H9 (cell line): ENCODE measurements at regions not wholly inside any gene's neighbourhood (a gene's known extent, or its start where the extent isn't known, plus 50 kb on each side); places are given as distances from the start of the nearest gene placed in this dataset.

Experiments used
- DNase-seq: peaks from one replicate; pipeline ENCODE4 v3.0.0-alpha.2; 2017
- H2AFZ ChIP-seq: one replicate; pipeline ENCODE4 v1.6.1; 2013; ENCODE audit warnings: mild to moderate bottlenecking, low read length, control low read depth, moderate library complexity
- H2AK5ac ChIP-seq: 2 replicates; pipeline ENCODE4 v1.6.1; 2013; ENCODE audit warnings: low read length, control low read depth, mixed read lengths; ENCODE audit not compliant: insufficient read length
- H2BK120ac ChIP-seq: one replicate; pipeline ENCODE4 v1.6.1; 2013; ENCODE audit warnings: low read depth, mild to moderate bottlenecking, low read length, control low read depth, inconsistent platforms; ENCODE audit not compliant: poor library complexity, severe bottlenecking
- H2BK12ac ChIP-seq: 2 replicates; pipeline ENCODE4 v1.6.1; 2013; ENCODE audit warnings: low read length, control low read depth, mixed read lengths, low read depth; ENCODE audit not compliant: insufficient read length
- H2BK15ac ChIP-seq: 2 replicates; pipeline ENCODE4 v1.6.1; 2013; ENCODE audit warnings: low read depth, low read length, control low read depth
- H2BK20ac ChIP-seq: one replicate; pipeline ENCODE4 v1.6.1; 2013; ENCODE audit warnings: low read depth, mild to moderate bottlenecking, low read length, control low read depth, inconsistent platforms; ENCODE audit not compliant: poor library complexity, severe bottlenecking
- H2BK5ac ChIP-seq: 2 replicates; pipeline ENCODE4 v1.6.1; 2013; ENCODE audit warnings: low read length, control low read depth, mixed read lengths; ENCODE audit not compliant: insufficient read length
- H3K14ac ChIP-seq: 2 replicates; pipeline ENCODE4 v1.6.1; 2013; ENCODE audit warnings: low read length, control low read depth; ENCODE audit not compliant: insufficient read depth
- H3K18ac ChIP-seq: 2 replicates; pipeline ENCODE4 v1.6.1; 2013; ENCODE audit warnings: low read depth, mild to moderate bottlenecking, mixed read lengths, low read length, control low read depth; ENCODE audit not compliant: insufficient read length
- H3K23ac ChIP-seq: 2 replicates; pipeline ENCODE4 v1.6.1; 2013; ENCODE audit warnings: low read length, control low read depth, mixed read lengths, low read depth; ENCODE audit not compliant: insufficient read length
- H3K23me2 ChIP-seq: 2 replicates; pipeline ENCODE4 v1.6.1; 2013; ENCODE audit warnings: low read depth, mild to moderate bottlenecking, mixed read lengths, low read length, control low read depth; ENCODE audit not compliant: insufficient read length, poor library complexity, severe bottlenecking
- H3K27ac ChIP-seq: 2 replicates; pipeline ENCODE4 v1.5.1; 2013; ENCODE audit warnings: low read length, control low read depth, mixed read lengths, low read depth; ENCODE audit not compliant: insufficient read length
- H3K27me3 ChIP-seq: 2 replicates; pipeline ENCODE4 v1.6.1; 2013; ENCODE audit warnings: low read length, control low read depth, inconsistent platforms; ENCODE audit not compliant: insufficient read depth
- H3K4ac ChIP-seq: 2 replicates; pipeline ENCODE4 v1.6.1; 2013; ENCODE audit warnings: low read depth, mild to moderate bottlenecking, control low read depth, inconsistent platforms, low read length, moderate library complexity
- H3K4me1 ChIP-seq: 2 replicates; pipeline ENCODE4 v1.6.1; 2013; ENCODE audit warnings: low read length, control low read depth, inconsistent platforms; ENCODE audit not compliant: insufficient read depth
- H3K4me2 ChIP-seq: 2 replicates; pipeline ENCODE4 v1.6.1; 2013; ENCODE audit warnings: low read length, control low read depth, mixed read lengths; ENCODE audit not compliant: insufficient read length, insufficient read depth
- H3K56ac ChIP-seq: 2 replicates; pipeline ENCODE4 v1.6.1; 2013; ENCODE audit warnings: low read depth, mild to moderate bottlenecking, mixed read lengths, low read length, control low read depth; ENCODE audit not compliant: insufficient read length
- H3K79me1 ChIP-seq: 2 replicates; pipeline ENCODE4 v1.6.1; 2013; ENCODE audit warnings: low read depth, mild to moderate bottlenecking, moderate library complexity, low read length, control low read depth, inconsistent platforms; ENCODE audit not compliant: insufficient read depth, poor library complexity, severe bottlenecking
- H3K79me2 ChIP-seq: 2 replicates; pipeline ENCODE4 v1.6.1; 2013; ENCODE audit warnings: low read length, control low read depth, inconsistent platforms; ENCODE audit not compliant: insufficient read depth
- H3K9ac ChIP-seq: 2 replicates; pipeline ENCODE4 v1.6.1; 2013; ENCODE audit warnings: low read length, control low read depth, mixed read lengths; ENCODE audit not compliant: insufficient read length; ENCODE audit errors: extremely low read depth
- H3K9me3 ChIP-seq: one replicate; pipeline ENCODE4 v1.6.1; 2013; ENCODE audit warnings: low read depth, low read length, inconsistent platforms; ENCODE audit not compliant: control insufficient read depth
- H3T11ph ChIP-seq: one replicate; pipeline ENCODE4 v1.6.1; 2013; ENCODE audit warnings: mild to moderate bottlenecking, low read length, control low read depth, inconsistent platforms
- H4K20me1 ChIP-seq: one replicate; pipeline ENCODE4 v1.6.1; 2013; ENCODE audit not compliant: control insufficient read depth, insufficient read length, insufficient read depth
- H4K5ac ChIP-seq: 2 replicates; pipeline ENCODE4 v1.6.1; 2013; ENCODE audit warnings: low read depth, mild to moderate bottlenecking, mixed read lengths, low read length, control low read depth; ENCODE audit not compliant: insufficient read length
- H4K8ac ChIP-seq: replicated peaks from 2 replicates; pipeline ENCODE4 v1.6.1; 2013; ENCODE audit warnings: low read length, control low read depth, mixed read lengths, low read depth; ENCODE audit not compliant: insufficient read length
- H4K91ac ChIP-seq: 2 replicates; pipeline ENCODE4 v1.6.1; 2013; ENCODE audit warnings: low read depth, mild to moderate bottlenecking, moderate library complexity, mixed read lengths, low read length, control low read depth; ENCODE audit not compliant: insufficient read length
- H3K27ac Mint-ChIP-seq, 3 experiments: 2 replicates in 2 of 3; 3 replicates in 1 of 3; pipeline ENCODE4 v1.8.0; 2020 to 2021; ENCODE audit warnings: mixed read lengths in 3 of 3, mild to moderate bottlenecking in 1 of 3, moderate library complexity in 1 of 3
- H3K27me3 Mint-ChIP-seq: 2 replicates; pipeline ENCODE4 v1.8.0; 2021; ENCODE audit warnings: low read depth, mild to moderate bottlenecking, moderate library complexity, mixed read lengths
- H3K36me3 Mint-ChIP-seq, 3 experiments: 2 replicates in 2 of 3; 3 replicates in 1 of 3; pipeline ENCODE4 v1.8.0; 2020 to 2021; ENCODE audit warnings: low read depth in 3 of 3, mixed read lengths in 3 of 3; ENCODE audit not compliant: insufficient read depth in 1 of 3
- H3K4me1 Mint-ChIP-seq, 2 experiments: 2 replicates each; pipeline ENCODE4 v1.8.0; 2020; ENCODE audit warnings: mixed read lengths in 2 of 2
- H3K4me3 Mint-ChIP-seq, 2 experiments: 2 replicates in 1 of 2; 3 replicates in 1 of 2; pipeline ENCODE4 v1.8.0; 2020 to 2021; ENCODE audit warnings: mild to moderate bottlenecking in 2 of 2, mixed read lengths in 2 of 2, moderate library complexity in 1 of 2
- H3K9me3 Mint-ChIP-seq, 2 experiments: 2 replicates in 1 of 2; 3 replicates in 1 of 2; pipeline ENCODE4 v1.8.0; 2020; ENCODE audit warnings: mild to moderate bottlenecking in 2 of 2, mixed read lengths in 2 of 2, moderate library complexity in 1 of 2
- WGBS: extraction: QIAGEN DNeasy Blood & Tissue Kit; methylation state at CpG from one replicate; pipeline ENCODE4 v1.1.7; 2013; ENCODE audit warnings: missing lambda C conversion rate, low lambda C conversion rate, mixed read lengths; ENCODE audit not compliant: insufficient read length; ENCODE audit errors: extremely low coverage; 5-methylcytosine and 5-hydroxymethylcytosine counted together
- TF ChIP-seq, protein P1 (sequence below): fragments of 200-600 bp; sonication (generic); conservative IDR thresholded peaks from 3 replicates; pipeline ENCODE4 v1.8.0; 2021; ENCODE audit warnings: antibody characterized with exemption, mild to moderate bottlenecking

DNA sequence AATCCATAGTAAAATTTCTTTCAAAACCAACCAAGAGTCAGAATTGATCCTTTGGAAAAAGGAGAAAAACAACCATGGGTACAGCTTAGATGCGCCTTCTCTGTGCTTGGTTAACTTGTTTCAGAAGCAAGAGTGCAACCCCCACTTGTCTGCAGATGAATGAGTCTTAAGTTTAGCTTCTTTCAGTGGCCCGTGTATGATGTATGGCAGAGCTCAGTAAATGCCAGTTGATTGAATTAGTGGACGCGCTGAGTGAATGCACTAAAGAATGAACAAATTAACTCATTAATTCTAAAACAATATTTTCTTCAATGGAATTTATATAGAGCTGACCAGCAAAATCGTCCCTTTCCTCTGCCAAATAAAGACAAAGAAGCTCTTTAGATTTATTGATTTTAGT lies 67.0 kb upstream of the ARHGEF3 start:
- no peak overlapping the region for H4K8ac ChIP-seq
- H3K27ac Mint-ChIP-seq: no peak overlapping the region
- H3K4me1 ChIP-seq: no peaks in the 10 kb centered on the region; the same call in 1 of the 2 replicates
- no peak overlapping the region for H2BK120ac ChIP-seq
- no peak overlapping the region for H2BK15ac ChIP-seq
- H3K27me3 ChIP-seq: no peaks in the 10 kb centered on the region
- H3K9me3 ChIP-seq: no peaks in the 10 kb centered on the region
- H3K36me3 Mint-ChIP-seq: no peaks in the 10 kb centered on the region
- H3K4me3 Mint-ChIP-seq: no peak overlapping the region
- TF ChIP-seq, protein P1, sequence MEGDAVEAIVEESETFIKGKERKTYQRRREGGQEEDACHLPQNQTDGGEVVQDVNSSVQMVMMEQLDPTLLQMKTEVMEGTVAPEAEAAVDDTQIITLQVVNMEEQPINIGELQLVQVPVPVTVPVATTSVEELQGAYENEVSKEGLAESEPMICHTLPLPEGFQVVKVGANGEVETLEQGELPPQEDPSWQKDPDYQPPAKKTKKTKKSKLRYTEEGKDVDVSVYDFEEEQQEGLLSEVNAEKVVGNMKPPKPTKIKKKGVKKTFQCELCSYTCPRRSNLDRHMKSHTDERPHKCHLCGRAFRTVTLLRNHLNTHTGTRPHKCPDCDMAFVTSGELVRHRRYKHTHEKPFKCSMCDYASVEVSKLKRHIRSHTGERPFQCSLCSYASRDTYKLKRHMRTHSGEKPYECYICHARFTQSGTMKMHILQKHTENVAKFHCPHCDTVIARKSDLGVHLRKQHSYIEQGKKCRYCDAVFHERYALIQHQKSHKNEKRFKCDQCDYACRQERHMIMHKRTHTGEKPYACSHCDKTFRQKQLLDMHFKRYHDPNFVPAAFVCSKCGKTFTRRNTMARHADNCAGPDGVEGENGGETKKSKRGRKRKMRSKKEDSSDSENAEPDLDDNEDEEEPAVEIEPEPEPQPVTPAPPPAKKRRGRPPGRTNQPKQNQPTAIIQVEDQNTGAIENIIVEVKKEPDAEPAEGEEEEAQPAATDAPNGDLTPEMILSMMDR: no peak
- no CpG with 5 or more reads among the region's 5 CpGs for WGBS
- no peak overlapping the region for H2AFZ ChIP-seq
- no peaks in the 10 kb centered on the region for H3K79me1 ChIP-seq
- H3T11ph ChIP-seq: no peak overlapping the region
- no peak overlapping the region for H3K14ac ChIP-seq
- no peaks in the 10 kb centered on the region for H3K9me3 Mint-ChIP-seq
- no peaks in the 10 kb centered on the region for H3K27me3 Mint-ChIP-seq
- no peak overlapping the region for H3K56ac ChIP-seq
- H2AK5ac ChIP-seq: no peak overlapping the region
- no peak overlapping the region for H3K27ac ChIP-seq
- H4K20me1 ChIP-seq: no peaks in the 10 kb centered on the region
- peaks cover 0 to 5% of the 10 kb centered on the region in 2 experiments; a peak in 1 of 4 replicates for H3K4me1 Mint-ChIP-seq
- no peak overlapping the region for H3K23ac ChIP-seq
- H3K4me2 ChIP-seq: no peak overlapping the region
- no peak overlapping the region for H4K5ac ChIP-seq
- H3K23me2 ChIP-seq: no peaks in the 10 kb centered on the region
- H2BK12ac ChIP-seq: no peak overlapping the region
- no peaks in the 10 kb centered on the region for H3K79me2 ChIP-seq
- DNase-seq: no peak
- no peak overlapping the region for H4K91ac ChIP-seq
- H3K18ac ChIP-seq: no peak overlapping the region
- H2BK5ac ChIP-seq: no peak overlapping the region
- H3K9ac ChIP-seq: no peak overlapping the region
- H2BK20ac ChIP-seq: no peak overlapping the region
- no peak overlapping the region for H3K4ac ChIP-seq
